Osteocyte (in vitro differentiated cells): ENCODE measurements at regions not wholly inside any gene's neighbourhood (a gene's known extent, or its start where the extent isn't known, plus 50 kb on each side); places are given as distances from the start of the nearest gene placed in this dataset.

ENCODE experiments used
- DNase-seq: peaks from one replicate; pipeline ENCODE4 v3.0.0; 2021; ENCODE audit warnings: mixed read lengths; ENCODE audit not compliant: unreplicated experiment; ENCODE audit errors: extremely low spot score
- H3K27ac Mint-ChIP-seq: one replicate; pipeline ENCODE4 v1.8.0; 2021; ENCODE audit warnings: mild to moderate bottlenecking, mixed read lengths; ENCODE audit not compliant: unreplicated experiment
- H3K27me3 Mint-ChIP-seq: one replicate; pipeline ENCODE4 v1.8.0; 2021; ENCODE audit warnings: mixed read lengths; ENCODE audit not compliant: unreplicated experiment
- H3K36me3 Mint-ChIP-seq: one replicate; pipeline ENCODE4 v1.8.0; 2021; ENCODE audit warnings: mixed read lengths; ENCODE audit not compliant: unreplicated experiment
- H3K4me1 Mint-ChIP-seq: one replicate; pipeline ENCODE4 v1.8.0; 2021; ENCODE audit warnings: mixed read lengths; ENCODE audit not compliant: unreplicated experiment
- H3K4me3 Mint-ChIP-seq: one replicate; pipeline ENCODE4 v1.8.0; 2021; ENCODE audit warnings: mild to moderate bottlenecking, moderate library complexity, mixed read lengths; ENCODE audit not compliant: unreplicated experiment
- H3K9me3 Mint-ChIP-seq: one replicate; pipeline ENCODE4 v1.8.0; 2021; ENCODE audit warnings: mixed read lengths; ENCODE audit not compliant: unreplicated experiment
- CTCF ChIP-seq: fragments of 200-600 bp; sonication (generic); IDR thresholded peaks from 2 replicates; pipeline ENCODE4 v1.5.0; 2021; ENCODE audit warnings: antibody characterized with exemption, mild to moderate bottlenecking, moderate library complexity

GRCh38 chr4:3858046-3858730 is 92.0 kb downstream of the ADRA2C start:
- DNase-seq = no peak
- no peak overlapping the region for H3K4me3 Mint-ChIP-seq

DNA sequence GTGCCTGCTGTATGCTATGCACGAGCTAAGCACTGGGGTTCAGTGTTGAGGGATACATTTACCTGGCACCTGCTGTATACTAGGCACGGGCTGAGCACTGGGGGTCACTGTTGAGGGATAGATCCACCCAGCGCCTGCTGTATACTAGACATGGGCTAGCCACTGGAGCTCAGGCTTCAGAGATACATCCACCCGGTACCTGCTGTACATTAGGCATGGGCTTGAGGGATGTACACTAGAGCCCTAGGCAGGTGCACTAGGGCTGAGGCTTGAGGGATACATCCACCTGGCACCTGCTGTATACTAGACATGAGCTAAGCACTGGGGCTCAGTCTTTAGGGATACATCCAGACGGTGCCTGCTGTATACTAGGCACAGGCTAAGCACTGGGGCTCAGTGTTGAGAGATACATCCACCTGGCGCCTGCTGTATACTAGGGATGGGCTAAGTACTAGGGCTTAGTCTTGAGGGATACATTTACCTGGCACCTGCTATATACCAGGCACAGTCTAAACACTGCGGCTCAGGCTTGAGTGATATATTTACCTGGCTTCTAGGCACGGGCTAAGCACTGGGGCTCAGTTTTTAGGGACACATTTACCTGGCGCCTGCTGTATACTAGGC is 92.7 kb downstream of the ADRA2C start:
- DNase-seq = no peak
- H3K27me3 Mint-ChIP-seq = peaks cover 5% of the 10 kb centered on the region
- no peaks in the 10 kb centered on the region for H3K36me3 Mint-ChIP-seq
- H3K9me3 Mint-ChIP-seq = no peaks in the 10 kb centered on the region
- H3K4me1 Mint-ChIP-seq = no peaks in the 10 kb centered on the region
- no peak for TF ChIP-seq CTCF
- no peak overlapping the region for H3K4me3 Mint-ChIP-seq
- H3K27ac Mint-ChIP-seq = no peak overlapping the region

More at GRCh38 chr4:3858046-3858730, 92.0 kb downstream of the ADRA2C start:
- Mint-ChIP-seq H3K27ac (no peak overlapping the region), H3K9me3 (no peaks in the 10 kb centered on the region), H3K36me3 (no peaks in the 10 kb centered on the region), H3K27me3 (peaks cover 6% of the 10 kb centered on the region), H3K4me1 (no peaks in the 10 kb centered on the region)
- TF ChIP-seq CTCF = no peak

- no peak for TF ChIP-seq CTCF
- no peaks in the 10 kb centered on the region for H3K4me1 Mint-ChIP-seq
- no peaks in the 10 kb centered on the region for H3K9me3 Mint-ChIP-seq
- no peaks in the 10 kb centered on the region for H3K36me3 Mint-ChIP-seq
- H3K27ac Mint-ChIP-seq = no peak overlapping the region
- no peak for DNase-seq
- no peak overlapping the region for H3K4me3 Mint-ChIP-seq
- H3K27me3 Mint-ChIP-seq = peaks cover 3% of the 10 kb centered on the region
Measured at GRCh38 chr4:3859571-3859970, 93.4 kb downstream of the ADRA2C start.

GRCh38 chr4:3860061-3860912 is 94.1 kb downstream of the ADRA2C start:
- Mint-ChIP-seq H3K4me1 (no peaks in the 10 kb centered on the region), H3K27me3 (peaks cover 3% of the 10 kb centered on the region), H3K9me3 (no peaks in the 10 kb centered on the region), H3K27ac (no peak overlapping the region), H3K36me3 (no peaks in the 10 kb centered on the region), H3K4me3 (no peak overlapping the region)
- no peak for DNase-seq
- TF ChIP-seq CTCF = no peak
